ENCODE measurements at regions not wholly inside any gene's neighbourhood (a gene's known extent, or its start where the extent isn't known, plus 50 kb on each side); places are given as distances from the start of the nearest gene placed in this dataset.

- no peak for TF ChIP-seq ZNF282 (IDR thresholded peaks at IDR 0.05; ENCODE audit: partially characterized antibody)
- TF ChIP-seq, protein P1, sequence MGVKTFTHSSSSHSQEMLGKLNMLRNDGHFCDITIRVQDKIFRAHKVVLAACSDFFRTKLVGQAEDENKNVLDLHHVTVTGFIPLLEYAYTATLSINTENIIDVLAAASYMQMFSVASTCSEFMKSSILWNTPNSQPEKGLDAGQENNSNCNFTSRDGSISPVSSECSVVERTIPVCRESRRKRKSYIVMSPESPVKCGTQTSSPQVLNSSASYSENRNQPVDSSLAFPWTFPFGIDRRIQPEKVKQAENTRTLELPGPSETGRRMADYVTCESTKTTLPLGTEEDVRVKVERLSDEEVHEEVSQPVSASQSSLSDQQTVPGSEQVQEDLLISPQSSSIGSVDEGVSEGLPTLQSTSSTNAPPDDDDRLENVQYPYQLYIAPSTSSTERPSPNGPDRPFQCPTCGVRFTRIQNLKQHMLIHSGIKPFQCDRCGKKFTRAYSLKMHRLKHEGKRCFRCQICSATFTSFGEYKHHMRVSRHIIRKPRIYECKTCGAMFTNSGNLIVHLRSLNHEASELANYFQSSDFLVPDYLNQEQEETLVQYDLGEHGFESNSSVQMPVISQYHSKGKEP (CRISPR knock-in tag; IDR thresholded peaks at IDR 0.05) = no peak
- peak; percentile 93 for TF ChIP-seq KDM4B (CRISPR knock-in tag; IDR thresholded peaks at IDR 0.05)
- peak; percentile 99 for TF ChIP-seq RARA (CRISPR knock-in tag; IDR thresholded peaks at IDR 0.05)
- TF ChIP-seq CBFB (CRISPR knock-in tag; IDR thresholded peaks at IDR 0.05) = peak; percentile 97
- peak; percentile 94 for TF ChIP-seq TBX2 (CRISPR knock-in tag; IDR thresholded peaks at IDR 0.05; ENCODE audit: borderline replicate concordance)
- no peak for TF ChIP-seq ZSCAN22 (CRISPR knock-in tag; IDR thresholded peaks at IDR 0.05)
- no peak for TF ChIP-seq ZNF850 (CRISPR knock-in tag; conservative IDR thresholded peaks at IDR 0.05)
- TF ChIP-seq ZNF747 (CRISPR knock-in tag; IDR thresholded peaks at IDR 0.05; ENCODE audit: borderline replicate concordance) = no peak
- TF ChIP-seq ELK4 (CRISPR knock-in tag; IDR thresholded peaks at IDR 0.05; ENCODE audit: borderline replicate concordance) = no peak
- TF ChIP-seq TIGD3 (CRISPR knock-in tag; IDR thresholded peaks at IDR 0.05; ENCODE audit: borderline replicate concordance) = no peak
- no peak for TF ChIP-seq ZXDC (CRISPR knock-in tag; IDR thresholded peaks at IDR 0.05)
- no peak for TF ChIP-seq SAFB2 (CRISPR knock-in tag; IDR thresholded peaks at IDR 0.05; ENCODE audit: borderline replicate concordance, low read depth)
- TF ChIP-seq, protein P2, sequence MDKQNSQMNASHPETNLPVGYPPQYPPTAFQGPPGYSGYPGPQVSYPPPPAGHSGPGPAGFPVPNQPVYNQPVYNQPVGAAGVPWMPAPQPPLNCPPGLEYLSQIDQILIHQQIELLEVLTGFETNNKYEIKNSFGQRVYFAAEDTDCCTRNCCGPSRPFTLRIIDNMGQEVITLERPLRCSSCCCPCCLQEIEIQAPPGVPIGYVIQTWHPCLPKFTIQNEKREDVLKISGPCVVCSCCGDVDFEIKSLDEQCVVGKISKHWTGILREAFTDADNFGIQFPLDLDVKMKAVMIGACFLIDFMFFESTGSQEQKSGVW (CRISPR knock-in tag; IDR thresholded peaks at IDR 0.05; ENCODE audit: borderline replicate concordance) = no peak
- TF ChIP-seq DBP (CRISPR knock-in tag; IDR thresholded peaks at IDR 0.05; ENCODE audit: not compliant biosample characterization) = no peak
- TF ChIP-seq SRSF9 (IDR thresholded peaks at IDR 0.05; ENCODE audit: borderline replicate concordance, insufficient read depth, low read depth, low read length, poor library complexity, severe bottlenecking) = no peak
- TF ChIP-seq ZNF615 (CRISPR knock-in tag; IDR thresholded peaks at IDR 0.05; ENCODE audit: borderline replicate concordance) = no peak
- no peak for TF ChIP-seq ZZZ3 (CRISPR knock-in tag; IDR thresholded peaks at IDR 0.05; ENCODE audit: borderline replicate concordance)
- TF ChIP-seq SALL2 (CRISPR knock-in tag; IDR thresholded peaks at IDR 0.05) = 0 out of 2 replicates have a peak, but pooled peaks have one; percentile 65
- TF ChIP-seq MYNN (CRISPR knock-in tag; IDR thresholded peaks at IDR 0.05; ENCODE audit: low read depth) = 0 out of 2 replicates have a peak, but pooled peaks have one; percentile 39
- TF ChIP-seq MBD4 (IDR thresholded peaks at IDR 0.05; ENCODE audit: borderline replicate concordance, low read length) = peak; percentile 89; the same call in 1 of the 2 replicates
Observed at GRCh38 chr21:15211491-15212133, 146.8 kb upstream of the NRIP1 start (continued).
